CD8-positive, alpha-beta memory T cell (primary cell): ENCODE measurements at regions not wholly inside any gene's neighbourhood (a gene's known extent, or its start where the extent isn't known, plus 50 kb on each side); places are given as distances from the start of the nearest gene placed in this dataset.
A peak's percentile ranks its signal among the peaks of the same experiment; 100 is the strongest.

Experiments
- CTCF ChIA-PET: fragments of 350-600 bp; sonication (Branson Sonifier 250); formaldehyde crosslinking; loops from one replicate; lab custom pipeline; 2021; ENCODE audit warnings: antibody characterized with exemption; lab: Charles Lee
- POLR2A ChIA-PET: fragments of 350-600 bp; sonication (Branson Sonifier 250); formaldehyde crosslinking; loops from one replicate; lab custom pipeline; 2021; ENCODE audit warnings: antibody characterized with exemption; lab: Charles Lee
- DNase-seq, 5 donors: peaks; one replicate each; pipeline versions ENCODE4 v3.0.0 to v3.0.0-alpha.2; 2020 to 2022; ENCODE audit warnings: mixed read lengths in 1 of 5
- H3K27ac ChIP-seq: one replicate; pipeline ENCODE4 v1.7.0; 2013; ENCODE audit warnings: low read depth, mild to moderate bottlenecking, low read length, moderate library complexity
- H3K27me3 ChIP-seq: 2 replicates; pipeline ENCODE4 v1.7.0; 2013; ENCODE audit warnings: low read length, mild to moderate bottlenecking; ENCODE audit not compliant: insufficient read depth, poor library complexity, severe bottlenecking
- H3K36me3 ChIP-seq: 2 replicates; pipeline ENCODE4 v1.7.0; 2013; ENCODE audit warnings: mild to moderate bottlenecking, low read length, moderate library complexity; ENCODE audit not compliant: insufficient read depth
- H3K4me1 ChIP-seq: 2 replicates; pipeline ENCODE4 v1.7.0; 2013; ENCODE audit warnings: mild to moderate bottlenecking, low read length, moderate library complexity; ENCODE audit not compliant: insufficient read depth
- H3K4me3 ChIP-seq: 2 replicates; pipeline ENCODE4 v1.7.0; 2013; ENCODE audit warnings: mild to moderate bottlenecking, low read length
- H3K9me3 ChIP-seq: 2 replicates; pipeline ENCODE4 v1.7.0; 2013; ENCODE audit warnings: mild to moderate bottlenecking, low read length
- H3K27ac Mint-ChIP-seq, 8 donors: one replicate each; pipeline ENCODE4 v1.8.0; 2020 to 2021; ENCODE audit warnings: mixed read lengths in 8 of 8, mild to moderate bottlenecking in 6 of 8, inconsistent platforms in 3 of 8, moderate library complexity in 3 of 8
- H3K27me3 Mint-ChIP-seq, 2 donors: one replicate each; pipeline ENCODE4 v1.8.0; 2020 to 2021; ENCODE audit warnings: mixed read lengths in 2 of 2, mild to moderate bottlenecking in 1 of 2, moderate library complexity in 1 of 2
- H3K36me3 Mint-ChIP-seq, 3 donors: one replicate each; pipeline ENCODE4 v1.8.0; 2020 to 2021; ENCODE audit warnings: mixed read lengths in 3 of 3, inconsistent platforms in 1 of 3, mild to moderate bottlenecking in 1 of 3
- H3K4me1 Mint-ChIP-seq, 3 donors: one replicate each; pipeline ENCODE4 v1.8.0; 2020 to 2021; ENCODE audit warnings: mixed read lengths in 3 of 3, inconsistent platforms in 1 of 3, mild to moderate bottlenecking in 1 of 3
- H3K4me3 Mint-ChIP-seq, 7 donors: one replicate each; pipeline ENCODE4 v1.8.0; 2020 to 2021; ENCODE audit warnings: mixed read lengths in 7 of 7, mild to moderate bottlenecking in 6 of 7, moderate library complexity in 4 of 7, inconsistent platforms in 2 of 7
- H3K9me3 Mint-ChIP-seq, 5 donors: one replicate each; pipeline ENCODE4 v1.8.0; 2020 to 2022; ENCODE audit warnings: mixed read lengths in 5 of 5, mild to moderate bottlenecking in 3 of 5, moderate library complexity in 2 of 5, inconsistent platforms in 1 of 5

- H3K27me3 ChIP-seq = no peaks in the 10 kb centered on the region
- no peak overlapping the region for H3K27ac Mint-ChIP-seq
- ChIA-PET POLR2A (no interaction called here), CTCF (no interaction called here)
- no peaks in the 10 kb centered on the region for H3K4me1 Mint-ChIP-seq
- no peaks in the 10 kb centered on the region for H3K4me1 ChIP-seq
- H3K9me3 Mint-ChIP-seq = peaks cover 4 to 13% (median 6%) of the 10 kb centered on the region in 5 donors
- no peak overlapping the region for H3K27ac ChIP-seq
- DNase-seq = no peak
- no peaks in the 10 kb centered on the region for H3K27me3 Mint-ChIP-seq
- H3K4me3 ChIP-seq = no peak overlapping the region
- peaks cover 0 to 2% (median 0%) of the 10 kb centered on the region in 3 donors for H3K36me3 Mint-ChIP-seq
- no peak overlapping the region for H3K4me3 Mint-ChIP-seq
- H3K36me3 ChIP-seq = no peaks in the 10 kb centered on the region
- H3K9me3 ChIP-seq = no peaks in the 10 kb centered on the region
Measured at GRCh38 chr14:85459361-85460000, 70.5 kb upstream of the FLRT2 start.

- Mint-ChIP-seq H3K4me3 (no peak overlapping the region), H3K27ac (no peak overlapping the region), H3K9me3 (peaks cover 4 to 13% (median 7%) of the 10 kb centered on the region in 5 donors), H3K27me3 (no peaks in the 10 kb centered on the region), H3K36me3 (peaks cover 0 to 2% (median 0%) of the 10 kb centered on the region in 3 donors), H3K4me1 (no peaks in the 10 kb centered on the region)
- DNase-seq = no peak
- H3K27me3 ChIP-seq = no peaks in the 10 kb centered on the region
- no peaks in the 10 kb centered on the region for H3K4me1 ChIP-seq
- no peaks in the 10 kb centered on the region for H3K36me3 ChIP-seq
- H3K9me3 ChIP-seq = no peaks in the 10 kb centered on the region
- POLR2A ChIA-PET = no interaction called here
- CTCF ChIA-PET = no interaction called here
- H3K4me3 ChIP-seq = no peak overlapping the region
- H3K27ac ChIP-seq = no peak overlapping the region
Measured at GRCh38 chr14:85461432-85462133, 68.4 kb upstream of the FLRT2 start.

- H3K36me3 Mint-ChIP-seq = peaks cover 0 to 2% (median 0%) of the 10 kb centered on the region in 3 donors
- H3K27ac ChIP-seq = no peak overlapping the region
- ChIA-PET POLR2A (no interaction called here), CTCF (no interaction called here)
- H3K27me3 Mint-ChIP-seq = no peaks in the 10 kb centered on the region
- no peak overlapping the region for H3K4me3 ChIP-seq
- H3K36me3 ChIP-seq = no peaks in the 10 kb centered on the region
- H3K4me1 ChIP-seq = no peaks in the 10 kb centered on the region
- H3K9me3 Mint-ChIP-seq = peaks cover 4 to 16% (median 7%) of the 10 kb centered on the region in 5 donors
- DNase-seq = no peak
- no peaks in the 10 kb centered on the region for H3K9me3 ChIP-seq
- no peak overlapping the region for H3K4me3 Mint-ChIP-seq
- H3K27ac Mint-ChIP-seq = no peak overlapping the region
- H3K27me3 ChIP-seq = no peaks in the 10 kb centered on the region
- H3K4me1 Mint-ChIP-seq = no peaks in the 10 kb centered on the region
Measured at GRCh38 chr14:85463512-85463911, 66.4 kb upstream of the FLRT2 start.

- DNase-seq = no peak
- no peak overlapping the region for H3K4me3 ChIP-seq
- peaks cover 0 to 2% (median 0%) of the 10 kb centered on the region in 3 donors for H3K36me3 Mint-ChIP-seq
- ChIA-PET POLR2A (no interaction called here), CTCF (no interaction called here)
- no peaks in the 10 kb centered on the region for H3K9me3 ChIP-seq
- no peak overlapping the region for H3K4me3 Mint-ChIP-seq
- no peaks in the 10 kb centered on the region for H3K4me1 Mint-ChIP-seq
- H3K27ac Mint-ChIP-seq = no peak overlapping the region
- H3K9me3 Mint-ChIP-seq = peaks cover 5 to 14% (median 7%) of the 10 kb centered on the region in 5 donors
- no peak overlapping the region for H3K27ac ChIP-seq
- H3K4me1 ChIP-seq = no peaks in the 10 kb centered on the region
- no peaks in the 10 kb centered on the region for H3K36me3 ChIP-seq
- no peaks in the 10 kb centered on the region for H3K27me3 ChIP-seq
- H3K27me3 Mint-ChIP-seq = no peaks in the 10 kb centered on the region
Measured at GRCh38 chr14:85464135-85464895, 65.6 kb upstream of the FLRT2 start.

- Mint-ChIP-seq H3K4me1 (no peaks in the 10 kb centered on the region), H3K36me3 (no peaks in the 10 kb centered on the region), H3K27ac (no peak overlapping the region), H3K27me3 (no peaks in the 10 kb centered on the region), H3K4me3 (no peak overlapping the region), H3K9me3 (peaks cover 0 to 11% (median 5%) of the 10 kb centered on the region in 5 donors)
- Histone ChIP-seq H3K9me3 (no peaks in the 10 kb centered on the region), H3K4me3 (no peak overlapping the region), H3K4me1 (no peaks in the 10 kb centered on the region), H3K36me3 (no peaks in the 10 kb centered on the region), H3K27me3 (no peaks in the 10 kb centered on the region), H3K27ac (no peak overlapping the region)
- POLR2A ChIA-PET = no interaction called here
- no peak for DNase-seq
- CTCF ChIA-PET = no interaction called here
Measured at GRCh38 chr14:85466678-85467077, 63.3 kb upstream of the FLRT2 start.

- Histone ChIP-seq H3K4me1 (no peaks in the 10 kb centered on the region), H3K27me3 (no peaks in the 10 kb centered on the region), H3K36me3 (no peaks in the 10 kb centered on the region), H3K9me3 (no peaks in the 10 kb centered on the region), H3K4me3 (no peak overlapping the region), H3K27ac (no peak overlapping the region)
- peak overlapping the region in 1 of 8 donors; percentile 46 for H3K27ac Mint-ChIP-seq
- ChIA-PET POLR2A (no interaction called here), CTCF (no interaction called here)
- peaks cover 0 to 10% (median 4%) of the 10 kb centered on the region in 5 donors for H3K9me3 Mint-ChIP-seq
- H3K27me3 Mint-ChIP-seq = no peaks in the 10 kb centered on the region
- DNase-seq = no peak
- no peaks in the 10 kb centered on the region for H3K36me3 Mint-ChIP-seq
- H3K4me3 Mint-ChIP-seq = no peak overlapping the region
- no peaks in the 10 kb centered on the region for H3K4me1 Mint-ChIP-seq
Measured at GRCh38 chr14:85468816-85469215, 61.1 kb upstream of the FLRT2 start.

GRCh38 chr14:85471156-85471555, 58.8 kb upstream of the FLRT2 start:
- no peaks in the 10 kb centered on the region for H3K4me1 Mint-ChIP-seq
- Histone ChIP-seq H3K4me1 (no peaks in the 10 kb centered on the region), H3K27ac (no peak overlapping the region), H3K9me3 (no peaks in the 10 kb centered on the region), H3K4me3 (no peak overlapping the region), H3K36me3 (no peaks in the 10 kb centered on the region), H3K27me3 (no peaks in the 10 kb centered on the region)
- no peak overlapping the region for H3K4me3 Mint-ChIP-seq
- H3K9me3 Mint-ChIP-seq = peaks cover 0 to 7% (median 1%) of the 10 kb centered on the region in 5 donors
- no peaks in the 10 kb centered on the region for H3K36me3 Mint-ChIP-seq
- no peak overlapping the region for H3K27ac Mint-ChIP-seq
- no peaks in the 10 kb centered on the region for H3K27me3 Mint-ChIP-seq
- CTCF ChIA-PET = no interaction called here
- no peak for DNase-seq
- POLR2A ChIA-PET = no interaction called here

GRCh38 chr14:85471744-85472143, 58.2 kb upstream of the FLRT2 start:
- no peaks in the 10 kb centered on the region for H3K4me1 ChIP-seq
- Mint-ChIP-seq H3K36me3 (no peaks in the 10 kb centered on the region), H3K9me3 (peaks cover 0 to 5% (median 1%) of the 10 kb centered on the region in 5 donors), H3K27ac (no peak overlapping the region), H3K4me3 (no peak overlapping the region), H3K4me1 (no peaks in the 10 kb centered on the region), H3K27me3 (no peaks in the 10 kb centered on the region)
- H3K4me3 ChIP-seq = no peak overlapping the region
- H3K9me3 ChIP-seq = no peaks in the 10 kb centered on the region
- DNase-seq = no peak
- POLR2A ChIA-PET = no interaction called here
- H3K36me3 ChIP-seq = no peaks in the 10 kb centered on the region
- H3K27ac ChIP-seq = no peak overlapping the region
- H3K27me3 ChIP-seq = no peaks in the 10 kb centered on the region
- CTCF ChIA-PET = no interaction called here
